Stimulated activated CD4-positive, alpha-beta T cell treated with anti-CD3 and anti-CD28 coated beads, Interleukin-4, amount 100 ng/mL, for 48 hours (primary cell): ENCODE measurements at regions not wholly inside any gene's neighbourhood (a gene's known extent, or its start where the extent isn't known, plus 50 kb on each side); places are given as distances from the start of the nearest gene placed in this dataset.
"Not testable (repeated sequence)": the region's sequence is repeated elsewhere in the genome, so short reads cannot be mapped to it uniquely, and the experiment has no call there.

Source experiments
- DNase-seq, 2 donors: peaks; one replicate each; pipeline ENCODE4 v3.0.0-alpha.2; 2020; ENCODE audit warnings: low read depth in 2 of 2

DNA sequence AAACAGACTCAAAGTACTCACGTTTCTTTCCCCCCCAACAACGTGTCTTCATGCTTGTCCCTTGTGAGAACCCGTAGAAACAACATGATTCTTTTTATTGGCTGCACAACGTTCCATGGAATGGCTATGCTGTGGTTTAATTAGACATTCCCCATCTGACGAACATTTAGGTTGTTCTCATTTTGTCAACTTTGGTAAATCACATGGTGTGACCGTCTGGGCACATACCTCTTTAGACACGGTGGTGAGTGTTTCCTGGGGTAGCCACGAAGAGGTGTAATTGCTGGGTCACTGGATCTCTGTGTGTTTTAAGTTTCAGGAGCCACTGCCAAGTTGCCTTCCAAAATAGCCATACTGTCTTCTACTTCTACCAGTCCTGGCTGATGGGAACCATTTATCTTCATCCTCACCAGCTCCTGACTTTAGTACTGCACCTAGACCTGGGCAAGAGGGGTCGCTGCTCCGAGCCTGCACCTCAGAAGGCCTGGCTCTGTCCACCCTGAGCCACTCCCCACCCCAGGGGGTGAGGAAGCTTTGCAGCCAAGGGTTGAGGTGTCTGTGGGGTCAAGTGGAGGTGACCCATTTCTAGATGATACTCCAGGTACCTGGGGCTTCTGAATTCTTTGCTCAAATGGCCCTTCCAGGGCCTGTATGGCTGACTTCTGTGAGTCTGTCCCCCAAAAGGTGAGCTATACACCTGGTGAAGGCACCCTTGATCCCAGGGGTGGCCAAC lies 84.7 kb downstream of the IRX5 start:
- no peak for DNase-seq

DNA sequence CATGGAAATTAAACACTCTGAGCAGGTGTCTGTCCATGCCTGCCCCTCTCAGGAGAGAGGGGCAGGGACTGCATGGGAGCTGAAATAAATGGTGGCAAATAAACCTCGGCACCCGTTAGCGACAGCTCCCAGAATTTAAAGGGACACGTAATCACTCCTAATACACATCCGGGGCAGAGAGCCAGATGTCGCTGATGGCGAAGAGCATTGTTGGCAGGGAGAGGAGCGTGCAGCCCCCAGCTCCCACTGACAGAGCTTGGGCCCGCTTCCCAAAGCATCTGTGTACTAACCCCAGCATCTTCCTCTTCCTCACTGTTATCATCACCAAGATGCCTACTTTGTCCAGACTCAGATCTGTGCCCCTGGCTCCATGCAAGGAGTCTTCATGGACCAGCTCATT lies 85.8 kb downstream of the IRX5 start:
- DNase-seq = no peak

DNA sequence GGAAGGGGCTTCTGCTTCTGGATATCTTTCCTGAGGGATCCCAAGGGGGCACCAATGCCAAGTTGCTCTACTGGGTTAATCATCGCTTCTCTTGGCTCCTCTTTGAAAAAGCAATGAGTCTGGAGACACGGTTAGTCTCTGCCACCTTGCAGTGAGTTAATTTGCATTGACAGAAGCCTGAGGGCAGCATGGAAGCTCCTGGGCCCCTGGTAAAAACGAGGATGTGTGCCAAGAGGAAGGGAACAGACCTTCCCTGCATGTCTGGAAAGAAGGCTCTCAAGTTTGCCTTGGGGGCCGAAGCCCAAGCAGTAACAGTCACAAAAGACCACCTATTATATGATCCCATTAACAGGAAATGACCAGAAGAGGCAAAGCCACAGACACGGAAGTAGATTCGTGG lies 86.7 kb downstream of the IRX5 start:
- DNase-seq = no peak

DNA sequence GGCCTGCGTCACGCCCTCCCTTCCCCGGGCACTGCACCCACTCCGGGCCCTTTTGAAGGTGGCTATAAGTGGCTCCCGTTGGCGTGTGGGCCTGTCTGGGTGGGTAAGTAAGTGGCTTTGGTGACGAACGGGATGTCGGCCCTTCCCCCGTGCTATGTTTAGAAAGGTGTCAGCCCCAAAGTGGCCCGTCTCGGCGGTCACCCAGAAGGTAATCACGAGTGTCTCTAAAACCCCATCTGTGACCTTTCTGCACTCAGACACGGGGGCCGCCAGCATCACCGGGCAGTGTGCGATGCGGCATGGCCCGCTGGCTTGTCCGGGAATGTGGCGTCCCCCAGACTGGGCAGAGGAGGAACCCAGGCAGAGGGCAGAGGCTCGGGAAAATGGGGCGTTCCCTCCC lies 88.2 kb downstream of the IRX5 start:
- no peak for DNase-seq

DNA sequence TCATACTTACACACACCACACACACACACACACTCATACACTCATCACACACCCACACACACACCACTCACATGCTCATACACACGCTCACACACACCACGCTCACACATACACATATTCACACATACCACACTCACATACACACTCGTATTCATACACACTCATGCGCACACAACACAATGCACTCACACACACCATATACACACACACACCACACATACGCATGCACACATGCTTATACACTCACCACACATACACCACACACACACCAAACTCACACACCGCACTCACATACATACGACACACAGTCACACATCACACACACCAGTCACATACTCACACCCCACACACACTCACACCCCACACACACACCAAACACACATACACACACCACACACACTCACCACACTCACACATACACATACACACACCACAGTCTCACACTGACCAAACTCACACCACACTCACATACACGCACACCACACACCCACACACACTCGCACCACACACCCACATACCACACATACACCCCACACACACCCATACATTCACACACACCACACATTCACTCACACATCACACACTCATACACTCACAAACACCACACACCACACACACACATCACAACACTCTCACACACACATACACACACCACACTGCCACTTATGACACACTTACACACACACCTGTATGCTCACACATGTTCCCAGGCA lies 88.9 kb downstream of the IRX5 start:
- DNase-seq = no peak

DNA sequence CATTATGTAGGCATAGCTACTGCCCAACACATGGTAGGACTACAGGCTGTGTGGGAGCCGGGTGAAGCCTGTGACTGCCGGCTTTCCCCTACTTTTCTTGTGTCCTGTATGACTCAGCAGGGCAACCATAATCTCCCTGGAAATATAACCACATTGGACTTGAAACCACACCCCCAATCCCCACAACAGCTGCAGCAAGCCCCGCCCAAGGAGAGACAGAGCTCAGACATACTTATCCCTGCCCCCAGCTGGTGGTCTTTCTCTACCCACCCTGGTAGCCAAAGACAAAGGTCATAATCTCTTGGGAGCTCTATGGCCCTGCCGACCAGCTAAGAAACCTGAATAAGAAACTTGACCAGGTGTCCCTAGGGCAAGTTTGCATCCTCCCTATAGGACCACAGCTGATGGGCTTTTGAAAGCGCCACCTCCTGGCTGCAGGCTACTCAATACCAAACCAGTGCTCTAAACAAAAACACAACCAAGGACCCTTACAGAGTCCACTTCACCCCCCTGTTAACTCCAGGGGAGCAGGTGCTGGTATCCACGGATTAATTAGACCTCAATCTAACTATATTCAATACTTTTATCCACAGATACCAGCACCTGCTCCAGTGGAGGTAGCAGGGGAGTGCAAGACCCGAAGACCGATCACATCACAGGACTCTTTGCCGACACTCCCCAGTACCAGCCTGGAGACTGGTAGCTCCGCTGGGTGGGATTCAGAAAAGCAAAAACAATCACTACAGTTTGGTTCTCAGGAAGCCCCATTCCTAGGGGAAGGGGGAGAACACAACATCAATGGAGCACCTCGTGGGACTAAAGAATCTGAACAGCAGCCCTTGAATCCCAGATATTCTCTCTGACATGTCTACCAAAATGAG lies 91.2 kb downstream of the IRX5 start:
- DNase-seq = no peak

DNA sequence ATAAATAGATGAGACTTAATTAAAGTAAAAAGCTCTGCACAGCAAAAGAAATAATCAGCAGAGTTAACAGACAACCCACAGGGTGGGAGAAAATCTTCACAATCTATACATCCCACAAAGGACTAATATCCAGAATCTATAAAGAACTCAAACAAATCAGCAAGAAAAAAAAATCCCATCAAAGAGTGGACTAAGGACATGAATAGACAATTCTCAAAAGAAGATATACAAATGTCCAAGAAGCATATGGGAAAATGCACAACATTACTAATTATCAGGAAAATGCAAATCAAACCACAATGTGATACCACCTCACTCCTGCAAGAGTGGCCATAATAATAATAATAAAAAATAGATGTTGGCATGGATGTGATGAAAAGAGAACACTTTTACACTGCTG lies 96.6 kb downstream of the IRX5 start:
- DNase-seq = not testable (repeated sequence)

DNA sequence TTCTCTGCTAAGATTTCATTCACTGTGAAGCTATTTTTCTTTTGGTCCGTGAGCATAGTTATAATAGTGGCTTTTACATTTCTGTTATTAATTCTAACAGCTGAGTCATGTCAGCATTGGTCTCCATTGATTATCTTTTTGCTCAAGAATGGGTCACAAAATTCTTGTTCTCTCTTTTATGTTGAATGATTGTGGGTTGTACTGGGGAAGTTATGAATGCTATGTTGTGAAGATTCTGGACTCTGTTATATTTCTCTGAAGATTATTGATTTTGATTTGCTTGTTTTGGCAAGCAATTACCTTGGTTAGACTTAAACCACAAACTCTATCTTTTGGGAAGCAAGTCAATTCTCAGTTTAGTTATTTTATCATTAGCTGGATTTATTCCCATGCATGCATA lies 98.8 kb downstream of the IRX5 start:
- DNase-seq = no peak

DNA sequence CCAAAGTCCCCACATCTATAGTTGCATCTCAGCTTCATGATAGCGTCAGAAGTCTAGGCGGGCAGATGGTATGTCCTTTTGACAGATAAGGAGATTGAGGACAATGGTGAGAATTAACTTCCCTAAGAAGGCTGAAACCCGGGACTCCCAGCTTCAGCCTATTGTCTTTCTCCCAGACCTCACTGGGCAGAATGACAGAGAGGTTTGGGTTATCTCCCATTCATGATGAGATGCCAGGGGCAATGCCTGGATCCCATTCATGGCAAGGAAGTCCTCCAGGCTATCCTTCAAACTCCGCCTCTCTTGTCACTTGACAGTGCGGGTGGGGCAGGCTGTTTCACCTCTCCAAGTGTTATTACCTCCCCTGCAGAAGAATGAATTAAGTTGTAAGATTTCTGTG lies 100.3 kb downstream of the IRX5 start:
- no peak for DNase-seq

DNA sequence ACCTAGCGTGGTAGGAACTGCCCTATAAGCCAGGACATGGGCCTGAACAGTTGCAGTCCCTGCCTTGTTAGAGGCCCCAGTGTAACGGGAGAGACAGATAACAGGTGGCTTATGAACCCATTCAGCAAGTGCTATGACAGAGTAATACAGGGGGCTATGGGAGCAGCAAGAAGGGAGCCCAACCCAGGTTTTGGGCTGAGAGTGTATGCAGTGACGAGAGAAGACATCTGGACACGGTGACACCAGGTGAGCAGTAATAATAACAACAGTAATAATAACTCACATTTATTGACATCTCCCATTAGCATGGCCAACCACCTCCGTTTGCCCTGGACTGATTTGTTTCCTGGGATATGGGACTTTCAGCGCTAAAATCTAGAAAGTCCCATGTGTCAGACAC lies 100.8 kb downstream of the IRX5 start:
- DNase-seq = no peak

DNA sequence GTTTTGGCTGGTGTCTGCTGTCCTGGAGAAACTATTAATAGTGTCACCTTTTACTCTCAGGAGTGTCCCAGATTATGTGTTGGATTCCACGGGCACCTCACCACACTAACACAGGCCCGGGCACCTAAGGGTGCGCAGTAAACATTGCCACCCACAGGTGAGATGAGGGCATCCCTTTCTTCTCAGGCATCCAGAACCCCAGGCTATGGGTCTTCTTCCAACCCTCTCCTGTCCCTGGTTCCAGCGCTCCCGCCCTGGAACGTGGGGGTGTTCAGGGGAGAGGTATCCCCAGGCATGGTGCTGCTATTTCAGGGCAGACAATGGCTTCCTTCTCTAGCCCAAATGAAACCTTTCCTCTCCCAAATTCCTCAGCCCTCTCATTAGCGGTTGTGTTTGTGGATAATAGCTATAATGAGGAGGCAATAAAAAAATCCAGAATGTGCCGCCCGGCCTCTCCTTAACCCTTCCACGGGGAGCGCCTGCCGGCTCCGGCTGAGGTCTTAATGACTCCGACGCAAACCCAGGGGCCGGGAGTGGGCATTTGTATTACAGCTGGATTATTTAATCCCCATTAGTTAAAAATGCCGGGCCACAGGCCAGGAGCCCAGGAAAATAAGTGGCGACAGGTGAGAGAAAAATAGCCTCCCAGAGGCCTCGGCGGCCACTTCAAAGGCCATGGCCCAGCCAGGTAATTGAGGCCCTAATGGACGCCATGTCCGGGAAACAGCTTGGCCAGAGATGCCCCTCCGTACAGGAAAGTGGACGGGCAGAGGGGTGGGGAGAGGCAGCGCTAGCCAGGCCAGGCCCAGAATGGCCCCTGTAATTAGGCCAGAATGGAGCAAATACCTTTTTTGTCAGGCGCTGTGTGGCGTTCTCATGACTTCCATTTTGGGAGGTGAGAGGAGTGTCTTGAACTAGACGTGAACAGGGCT lies 102.8 kb downstream of the IRX5 start:
- DNase-seq = no peak

DNA sequence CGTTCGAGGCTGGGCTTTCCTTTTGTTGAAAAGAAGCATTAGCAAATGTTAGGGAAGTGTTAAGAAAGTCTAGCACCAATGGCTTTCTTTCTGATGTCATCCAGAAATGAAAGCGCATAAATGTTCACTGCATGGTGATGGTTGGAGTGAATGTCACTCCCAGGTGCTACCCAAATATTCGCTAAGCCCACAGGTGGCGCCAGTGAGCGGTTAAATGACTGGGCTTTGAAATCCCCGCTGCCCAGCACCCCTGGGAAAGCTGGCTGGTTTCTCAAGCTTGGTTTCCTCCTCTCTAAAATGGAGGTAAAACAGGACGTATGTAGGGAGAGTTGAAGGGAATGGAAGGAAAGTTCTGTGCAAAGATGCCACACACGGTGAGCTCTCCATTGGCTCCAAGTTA lies 104.4 kb downstream of the IRX5 start:
- DNase-seq = peak in 1 of 2 donors; percentile 44

DNA sequence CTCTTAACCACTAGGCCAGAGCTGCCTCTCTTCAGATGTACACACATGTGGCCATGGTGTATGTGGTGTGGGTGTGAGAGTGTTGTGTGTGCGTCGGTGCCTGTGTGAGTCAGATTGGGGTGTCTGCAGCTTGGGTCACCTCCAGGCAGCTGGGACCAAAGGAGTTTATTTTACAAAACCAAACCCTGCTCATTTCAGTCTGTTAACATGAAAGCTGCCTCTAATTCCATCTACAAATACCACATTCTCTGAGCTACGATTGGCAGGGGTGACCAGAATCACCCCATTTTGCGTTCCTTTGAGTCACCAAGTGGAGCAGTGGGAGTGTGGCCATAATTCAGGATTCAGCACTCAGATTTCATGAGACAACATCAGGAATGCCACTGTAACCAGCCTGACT lies 105.3 kb downstream of the IRX5 start:
- no peak for DNase-seq

DNA sequence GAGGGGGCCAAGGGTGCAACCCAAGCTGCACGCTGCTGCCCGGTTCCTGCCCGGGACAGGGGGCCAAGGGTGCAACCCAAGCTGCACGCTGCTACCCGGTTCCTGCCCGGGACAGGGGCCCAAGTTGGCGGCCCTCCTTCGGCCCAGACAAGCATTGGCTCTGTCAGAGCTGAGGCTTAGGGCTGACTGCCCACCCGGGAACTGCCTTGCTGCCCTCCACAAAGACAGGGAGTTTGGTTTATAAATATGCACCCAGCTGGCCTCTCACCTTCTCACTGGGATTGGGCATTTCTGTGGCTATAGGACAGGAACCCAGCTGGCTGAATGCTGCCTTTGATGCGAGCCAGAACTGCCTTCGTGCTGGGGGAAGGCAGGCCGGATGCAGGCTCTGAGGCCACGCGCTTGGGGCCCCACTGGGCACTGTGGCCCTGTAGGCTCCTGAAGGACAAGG lies 105.7 kb downstream of the IRX5 start:
- no peak for DNase-seq

DNA sequence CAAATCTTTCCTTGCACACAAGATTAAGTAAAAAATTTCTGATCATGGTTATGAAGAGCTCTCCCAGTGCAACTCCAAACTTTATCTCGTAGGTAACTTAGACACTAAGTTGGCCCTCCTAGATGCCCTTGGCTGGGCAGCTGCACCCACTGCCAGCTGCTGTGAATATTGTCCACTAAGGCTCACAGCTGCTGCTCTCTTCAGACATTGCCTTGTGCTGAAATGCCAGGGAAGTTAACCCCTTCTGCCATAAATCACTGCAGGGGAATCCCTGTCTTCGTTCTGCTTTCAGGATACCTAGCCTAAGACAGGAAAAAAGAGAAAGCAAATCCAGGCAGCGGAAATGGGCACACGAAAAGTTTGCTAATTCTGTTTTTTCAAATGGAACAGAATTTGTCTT lies 106.4 kb downstream of the IRX5 start:
- DNase-seq = no peak

DNA sequence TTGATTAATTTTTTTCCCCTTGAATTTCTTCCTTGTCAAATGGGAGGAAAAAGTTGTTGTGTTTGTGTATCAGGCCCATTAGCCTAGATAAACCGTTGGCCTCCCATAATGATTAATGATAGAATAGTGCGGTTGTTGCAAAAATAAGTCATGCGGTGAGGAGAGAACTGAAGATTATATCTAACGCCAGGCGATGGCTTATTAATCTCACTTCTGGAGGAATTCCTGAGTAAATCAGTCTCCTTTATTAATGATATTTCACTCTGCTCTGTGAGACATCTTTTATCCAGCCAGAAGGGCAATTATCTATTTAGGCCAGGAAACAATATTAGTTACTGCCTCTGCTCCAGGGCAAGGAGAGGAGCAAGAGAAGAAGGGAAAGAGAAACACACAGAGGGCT lies 107.3 kb downstream of the IRX5 start:
- DNase-seq = no peak

DNA sequence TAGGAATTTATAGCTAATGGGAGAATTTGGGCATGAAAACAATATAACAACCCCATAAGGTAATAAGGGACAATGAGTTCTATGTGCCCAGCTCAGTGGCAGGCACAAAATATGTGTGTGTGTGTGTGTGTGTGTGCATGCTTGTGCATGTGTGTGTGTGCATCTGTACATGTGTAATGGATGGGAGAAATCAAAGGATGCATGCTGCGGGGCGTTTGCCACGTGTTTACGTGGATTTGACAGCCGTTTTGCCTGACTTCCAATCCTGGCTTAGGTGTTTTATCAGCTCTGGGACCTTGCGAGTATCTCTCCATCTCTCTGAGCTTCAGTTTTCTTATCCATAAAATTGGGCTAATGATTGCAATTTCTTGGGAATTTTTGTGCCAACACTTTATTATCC lies 108.4 kb downstream of the IRX5 start:
- no peak for DNase-seq

DNA sequence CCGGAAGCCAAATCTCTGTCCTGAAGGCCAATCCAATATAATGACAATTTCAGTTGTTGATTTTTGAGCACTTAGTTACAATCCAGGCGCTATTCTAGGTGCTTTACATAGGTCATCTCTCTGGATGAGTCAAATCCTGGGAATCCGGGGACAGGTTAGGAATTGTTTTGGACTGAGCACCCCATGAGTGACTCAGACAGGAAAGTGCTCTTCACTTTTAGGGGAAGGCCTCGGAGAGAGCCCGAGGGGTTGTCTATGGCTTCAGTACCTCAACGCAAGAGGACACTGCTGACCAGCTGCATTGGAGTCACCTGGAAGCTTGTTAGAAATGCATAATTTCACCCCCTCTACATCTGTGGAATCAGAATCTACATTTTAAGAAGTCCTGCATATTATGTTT lies 108.8 kb downstream of the IRX5 start:
- DNase-seq = no peak

DNA sequence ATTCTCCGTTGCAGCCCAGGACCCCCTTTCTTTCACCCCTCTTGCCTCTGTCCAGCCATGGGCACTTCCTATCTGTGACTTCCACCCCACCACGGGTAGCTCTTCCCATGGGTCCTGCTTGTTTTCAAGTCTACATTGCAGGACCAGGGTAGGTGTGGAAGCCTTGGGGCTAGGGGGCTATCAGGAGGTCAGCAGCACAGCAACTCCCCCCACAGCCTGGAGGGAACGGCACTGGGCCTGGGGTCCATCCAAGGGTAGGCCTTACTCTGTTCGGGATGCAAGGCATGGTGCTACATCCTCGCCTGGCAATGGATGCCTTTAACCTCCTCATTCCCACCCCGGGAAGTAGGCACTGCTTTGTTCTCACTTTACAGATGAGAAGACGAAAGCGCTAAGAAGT lies 109.3 kb downstream of the IRX5 start:
- no peak for DNase-seq

DNA sequence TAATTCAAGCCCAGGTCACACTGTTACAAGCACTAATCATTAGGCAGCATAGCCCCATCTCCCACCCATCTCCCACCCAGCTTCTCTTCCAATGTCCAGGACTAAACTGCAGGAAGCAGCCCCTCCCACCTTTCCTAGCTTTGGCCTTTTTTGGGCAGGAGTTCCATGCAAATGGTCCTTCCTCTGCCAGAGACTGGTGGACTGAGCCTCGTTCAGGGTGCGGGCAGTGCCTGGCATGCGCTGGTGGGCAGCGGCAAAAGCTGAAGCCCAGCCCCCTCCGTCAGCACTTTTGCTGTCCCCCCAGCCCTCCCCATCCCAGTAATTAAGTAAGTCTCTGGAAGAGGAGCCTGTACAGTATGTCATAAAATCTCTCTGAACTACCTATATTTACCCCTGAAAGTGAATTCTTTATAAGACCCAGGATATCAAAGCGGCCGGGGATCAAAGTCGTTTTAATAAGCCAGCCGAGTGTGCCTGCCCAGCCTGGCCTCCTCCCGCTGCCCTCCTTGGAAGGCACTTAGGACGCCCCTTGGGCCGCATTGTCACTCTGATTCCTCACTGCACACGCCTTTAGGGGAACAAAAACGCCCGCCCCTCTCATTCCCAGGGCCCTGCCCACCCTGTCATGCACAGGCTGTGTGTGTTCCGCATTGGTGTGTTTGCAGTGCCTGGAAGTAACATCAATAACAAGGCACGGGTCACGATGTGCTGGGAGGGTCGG lies 109.9 kb downstream of the IRX5 start:
- no peak for DNase-seq
